Midbrain (tissue), 1 donor: ENCODE measurements at regions not wholly inside any gene's neighbourhood (a gene's known extent, or its start where the extent isn't known, plus 50 kb on each side); places are given as distances from the start of the nearest gene placed in this dataset.

Source experiments
- DNase-seq: peaks from one replicate; lab custom pipeline; 2025; lab: John Stamatoyannopoulos, UW

- DNase-seq = peak; percentile 90
Measured at GRCh38 chr6:157756708-157757429, 66.2 kb upstream of the SNX9 start.

DNA sequence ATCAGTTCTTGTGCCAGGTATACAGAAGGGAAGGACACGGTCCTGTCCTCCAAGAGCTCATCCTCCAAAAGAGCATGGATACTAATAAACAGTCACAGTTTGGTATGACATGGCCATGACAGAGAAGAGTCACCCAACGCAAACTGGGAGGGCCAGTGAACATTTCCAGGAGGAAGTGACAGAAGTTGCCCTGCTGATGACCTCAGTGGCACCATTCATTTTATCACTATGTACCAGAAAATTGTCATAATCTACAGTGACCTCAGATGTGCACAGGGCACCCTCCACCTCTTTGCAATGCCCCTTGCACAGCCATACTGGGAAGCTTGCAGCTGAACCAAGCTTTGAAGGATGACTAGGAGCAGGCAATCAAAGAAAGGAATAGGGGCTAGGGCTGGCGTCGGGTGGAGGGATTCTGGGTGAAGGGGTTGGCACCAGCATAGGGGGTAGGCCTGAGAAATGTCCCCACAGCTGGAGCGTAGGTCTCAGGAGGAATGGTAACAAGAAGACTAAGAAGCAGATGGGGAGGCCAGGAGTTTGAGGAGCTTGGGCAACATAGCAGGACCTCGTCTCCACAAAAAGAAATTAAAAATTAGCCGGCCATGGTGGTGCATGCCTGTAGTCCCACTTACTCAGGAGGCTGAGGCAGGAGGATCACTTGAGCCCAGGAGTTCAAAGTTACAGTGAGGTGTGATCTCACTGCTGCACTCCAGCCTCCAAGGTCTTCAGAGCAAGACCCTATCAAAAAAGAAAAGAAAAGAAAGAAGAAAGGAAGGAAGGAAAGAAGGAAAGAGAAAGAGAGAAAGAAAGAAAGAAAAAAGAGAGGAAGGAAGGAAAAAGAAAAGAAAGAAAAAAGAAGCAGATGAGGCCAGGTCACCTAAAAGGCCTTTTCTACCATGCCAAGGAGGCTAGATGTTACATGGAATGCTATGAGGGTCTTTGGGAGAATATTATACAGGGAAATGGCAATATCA, 65.3 kb upstream of the SNX9 start:
- DNase-seq = no peak

GRCh38 chr6:157758516-157759023, 64.5 kb upstream of the SNX9 start:
- DNase-seq = no peak

- DNase-seq = no peak
Measured at GRCh38 chr6:157759028-157759427, 64.0 kb upstream of the SNX9 start.

GRCh38 chr6:157760137-157760536, 62.9 kb upstream of the SNX9 start:
- no peak for DNase-seq

DNA sequence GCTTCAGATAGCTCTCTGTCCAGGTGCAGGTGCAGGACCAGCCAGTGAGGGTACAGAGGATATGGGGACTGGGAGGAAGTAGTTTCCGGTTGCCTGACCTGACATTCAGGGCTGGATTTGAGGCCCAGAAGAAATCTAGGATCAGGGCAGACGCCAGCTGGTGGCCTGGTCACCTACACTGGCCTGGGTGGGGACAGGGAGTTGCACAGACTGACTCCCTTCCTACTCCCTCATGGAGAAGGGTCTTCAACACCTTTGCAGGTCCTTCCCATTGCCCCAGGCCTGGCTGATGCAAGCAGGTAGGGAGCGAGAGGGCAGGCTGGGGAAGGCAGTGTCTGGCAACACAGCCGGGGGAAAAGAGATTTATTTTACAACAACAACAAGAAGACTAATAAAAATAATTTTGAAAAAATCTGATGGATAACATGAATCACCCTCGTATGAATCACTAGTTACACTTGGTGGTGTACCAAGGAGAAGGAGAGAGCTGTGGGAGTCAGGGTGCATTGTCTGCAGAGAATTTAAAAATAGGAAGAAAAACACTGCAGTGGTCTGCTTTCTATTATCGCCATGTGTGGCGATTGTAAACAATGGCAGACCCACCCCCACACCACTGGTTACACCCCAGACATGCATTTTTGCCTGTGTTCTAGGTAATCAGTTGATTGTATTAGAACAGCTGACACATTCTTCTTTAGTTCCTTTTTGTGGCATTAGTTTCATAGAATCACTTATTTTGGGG, 62.3 kb upstream of the SNX9 start:
- no peak for DNase-seq

GRCh38 chr6:157761331-157761921, 61.6 kb upstream of the SNX9 start:
- no peak for DNase-seq

GRCh38 chr6:157761926-157762325, 61.1 kb upstream of the SNX9 start:
- DNase-seq = no peak

GRCh38 chr6:157762636-157763035, 60.4 kb upstream of the SNX9 start:
- DNase-seq = no peak

DNA sequence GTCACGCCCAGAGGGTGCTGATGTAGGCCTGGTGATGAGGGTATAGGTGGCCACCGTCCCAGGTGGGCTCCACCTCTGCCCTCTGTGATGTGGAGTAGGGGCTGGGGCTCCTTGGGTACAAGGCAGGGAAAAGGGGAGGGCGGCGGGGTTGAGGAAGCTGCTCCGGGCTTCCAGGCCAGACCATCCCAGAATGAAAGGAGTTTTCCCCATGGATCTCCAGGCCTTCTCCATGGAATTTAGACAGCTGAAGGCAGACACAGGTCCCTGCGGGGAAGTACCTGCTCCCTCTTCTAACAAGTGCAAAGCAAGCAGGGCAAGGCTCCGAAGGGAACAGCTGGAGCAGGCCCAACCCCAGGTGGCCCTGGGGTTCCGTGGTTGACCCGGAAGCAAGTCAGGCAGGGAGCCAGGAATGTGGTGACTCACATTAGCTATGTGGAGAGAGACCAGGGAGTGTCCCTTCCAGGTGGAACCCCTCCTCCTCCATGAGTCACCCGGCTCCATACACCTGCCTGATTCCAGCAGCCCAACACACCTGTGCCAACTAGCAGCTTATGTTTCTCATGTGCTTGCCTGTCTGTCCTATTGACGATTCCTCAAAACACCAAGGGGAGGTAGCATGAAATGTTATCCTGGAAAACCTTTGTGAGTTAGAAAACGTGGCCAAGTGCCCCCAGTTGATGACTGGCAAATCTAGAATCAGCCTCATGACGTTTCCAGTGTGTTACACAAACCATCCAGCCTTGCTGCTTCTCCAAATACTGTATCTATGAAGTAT, 59.7 kb upstream of the SNX9 start:
- DNase-seq = no peak

GRCh38 chr6:157763904-157764177, 59.2 kb upstream of the SNX9 start:
- DNase-seq = no peak

- peak; percentile 43 for DNase-seq
Measured at GRCh38 chr6:157764178-157765068, 58.6 kb upstream of the SNX9 start.

DNA sequence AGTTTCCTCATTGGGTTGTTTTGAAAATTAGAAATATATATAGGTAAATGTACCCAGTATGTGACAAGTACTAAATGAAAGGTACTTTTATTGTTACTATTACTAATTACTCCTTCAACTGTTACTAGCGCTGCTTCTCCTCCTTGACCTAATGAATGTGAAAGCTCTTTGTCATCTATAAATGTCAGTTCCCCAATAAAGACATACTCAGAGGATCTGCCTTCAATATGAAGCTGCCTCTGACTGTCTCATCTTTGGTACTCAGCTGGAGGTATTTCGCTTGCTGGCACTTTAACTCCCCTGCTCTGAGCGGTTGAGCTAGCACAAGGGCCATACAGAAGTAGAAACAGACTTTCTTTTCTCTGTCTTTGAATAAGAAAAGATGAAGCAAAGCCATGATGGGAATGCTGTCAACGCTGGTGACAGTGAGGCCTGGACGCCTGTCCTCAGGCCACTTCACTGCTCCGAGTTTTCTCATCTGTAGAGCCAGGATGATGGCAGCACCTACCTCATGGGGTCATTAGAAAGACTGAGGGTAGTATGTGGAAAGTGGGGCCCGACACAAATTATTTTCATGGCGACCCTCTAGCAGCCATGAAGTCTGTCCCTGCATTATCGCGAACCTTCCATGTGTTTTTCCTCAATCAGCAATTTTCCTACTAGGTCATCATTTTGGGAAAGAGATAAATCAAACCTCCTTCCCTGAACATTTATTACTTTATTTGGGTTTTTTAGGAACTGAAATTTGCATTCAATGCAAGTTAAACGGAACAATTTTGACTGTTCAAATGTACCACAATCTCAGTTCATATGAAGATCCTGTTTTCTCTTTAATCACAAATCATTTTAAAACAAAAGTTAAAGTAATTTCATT, 55.9 kb upstream of the SNX9 start:
- no peak for DNase-seq

DNA sequence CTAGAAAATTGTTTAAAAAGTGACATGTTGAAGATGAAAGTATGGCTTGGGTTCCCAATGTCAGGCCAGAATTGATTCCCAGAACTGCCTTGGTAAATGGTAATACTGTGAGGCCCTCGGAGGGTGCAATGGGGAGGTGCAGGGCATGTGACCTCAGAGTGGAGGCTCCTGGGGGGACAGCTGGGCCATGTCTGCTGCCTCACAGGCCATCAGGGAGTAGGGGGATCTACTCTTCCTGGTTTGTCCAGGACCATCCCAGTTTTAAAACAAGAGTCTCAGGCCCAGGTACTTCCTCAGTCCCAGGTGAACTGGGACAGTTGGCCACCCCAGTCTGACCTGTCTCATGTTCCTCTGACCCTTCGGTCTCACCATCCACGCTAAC, 55.3 kb upstream of the SNX9 start:
- no peak for DNase-seq

- no peak for DNase-seq
Measured at GRCh38 chr6:157768304-157768703, 54.7 kb upstream of the SNX9 start.

DNA sequence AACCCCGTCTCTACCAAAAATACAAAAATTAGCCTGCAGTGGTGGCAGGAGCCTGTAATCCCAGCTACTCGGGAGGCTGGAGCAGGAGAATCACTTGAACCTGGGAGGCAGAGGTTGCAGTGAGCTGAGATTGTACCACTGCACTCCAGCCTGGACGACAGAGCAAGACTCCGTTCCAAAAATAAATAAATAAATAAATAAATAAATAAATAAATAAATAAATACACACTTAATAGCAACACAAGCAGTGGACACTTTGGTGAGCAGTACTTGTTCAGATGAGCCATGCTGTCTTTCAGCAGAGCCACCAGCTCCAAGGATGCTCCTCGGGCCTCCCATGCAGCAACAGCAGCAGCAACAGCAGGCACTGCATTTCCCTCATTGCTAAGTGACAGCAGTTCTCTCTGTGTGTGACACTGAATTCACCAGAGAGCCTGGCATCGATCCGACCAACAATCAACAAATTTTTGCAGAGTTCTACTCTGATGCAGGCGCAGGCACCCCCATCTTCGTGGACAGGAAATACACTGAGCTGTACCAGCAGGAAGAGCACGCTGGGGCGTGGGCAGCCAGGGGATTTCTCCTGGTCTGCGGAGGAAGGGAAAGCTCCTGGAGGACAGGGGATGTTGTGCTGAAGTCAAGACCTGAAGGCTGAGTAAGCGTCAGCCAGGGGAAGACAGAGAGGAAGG, 54.0 kb upstream of the SNX9 start:
- no peak for DNase-seq

DNA sequence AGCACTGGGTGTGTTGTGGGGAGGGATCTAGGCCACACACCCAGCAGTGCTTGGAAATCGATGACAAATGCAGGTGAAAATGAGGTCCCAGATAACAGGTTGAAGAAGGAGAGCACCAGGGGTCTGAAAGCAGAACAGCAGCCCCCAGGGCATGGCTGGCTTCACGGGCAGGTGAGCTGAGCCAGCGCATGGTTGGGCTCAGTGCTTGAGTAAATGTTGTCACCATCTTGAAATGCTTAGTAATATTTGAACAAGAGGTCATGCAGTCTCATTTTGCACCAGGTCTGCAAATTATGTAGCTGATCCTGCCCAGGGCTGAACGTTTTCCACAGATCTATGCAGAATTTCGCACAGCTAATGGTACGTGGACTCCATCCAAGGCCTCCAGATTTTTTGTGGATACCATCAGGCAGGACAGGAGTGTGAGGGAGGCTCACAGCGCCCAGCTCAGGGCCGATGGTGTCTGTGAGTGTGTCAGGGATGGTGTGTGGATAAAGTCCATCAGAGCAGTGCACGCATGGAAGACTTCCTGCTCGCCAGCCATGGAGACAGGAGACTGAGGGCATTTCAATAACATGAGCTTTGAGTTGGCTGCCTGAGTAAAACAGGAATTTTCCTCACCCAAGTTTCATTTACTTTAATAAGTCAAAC, 53.1 kb upstream of the SNX9 start:
- DNase-seq = no peak

GRCh38 chr6:157770946-157771345, 52.1 kb upstream of the SNX9 start:
- no peak for DNase-seq
